DMS114 treated with DMSO at 0.1 percent for 48 hours (cell line): ENCODE measurements at regions not wholly inside any gene's neighbourhood (a gene's known extent, or its start where the extent isn't known, plus 50 kb on each side); places are given as distances from the start of the nearest gene placed in this dataset.

Experiments
- DNase-seq: peaks from one replicate; lab custom pipeline; 2025; ENCODE audit not compliant: unreplicated experiment; lab: John Stamatoyannopoulos, UW

- DNase-seq, result no peak
Measured at GRCh38 chr6:169165561-169166300, 87.9 kb downstream of the THBS2 start.

GRCh38 chr6:169164986-169165385, 88.7 kb downstream of the THBS2 start:
- no peak for DNase-seq

GRCh38 chr6:169164451-169164850, 89.2 kb downstream of the THBS2 start:
- DNase-seq, result no peak

GRCh38 chr6:169163411-169163901, 90.2 kb downstream of the THBS2 start:
- no peak for DNase-seq

DNA sequence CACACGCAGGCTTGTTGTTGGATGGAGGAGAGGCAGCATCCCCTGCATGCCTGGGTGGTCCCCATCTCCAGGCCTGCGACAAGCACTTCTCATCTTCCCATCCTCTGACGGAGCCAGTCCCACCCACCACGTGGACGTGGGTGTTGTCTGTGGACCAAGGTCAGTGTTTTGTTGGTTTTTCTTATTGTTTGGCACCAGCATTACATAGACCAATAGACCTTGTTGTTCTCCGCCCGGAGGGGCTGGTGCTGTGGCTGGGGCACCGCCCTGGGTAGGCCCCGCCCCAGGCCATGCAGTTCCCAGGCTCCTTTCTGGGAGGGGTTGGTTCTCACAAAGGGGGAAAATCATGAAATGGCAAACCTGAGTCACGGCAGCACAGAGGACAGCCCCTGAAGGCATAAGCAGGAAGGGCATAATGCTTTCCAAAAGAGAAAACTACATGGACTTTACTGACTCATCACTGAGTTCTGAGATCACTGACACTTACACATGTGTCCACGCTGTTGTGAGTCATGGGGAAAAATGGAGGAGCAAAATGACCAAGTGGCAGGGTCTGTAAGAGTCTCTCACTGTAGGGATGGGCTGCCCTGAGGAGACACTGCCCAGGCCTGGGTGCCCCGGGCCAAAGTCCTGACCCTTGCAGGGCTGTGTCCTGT, 90.8 kb downstream of the THBS2 start:
- no peak for DNase-seq

GRCh38 chr6:169162249-169162648, 91.4 kb downstream of the THBS2 start:
- no peak for DNase-seq

GRCh38 chr6:169161572-169162167, 92.0 kb downstream of the THBS2 start:
- no peak for DNase-seq

DNA sequence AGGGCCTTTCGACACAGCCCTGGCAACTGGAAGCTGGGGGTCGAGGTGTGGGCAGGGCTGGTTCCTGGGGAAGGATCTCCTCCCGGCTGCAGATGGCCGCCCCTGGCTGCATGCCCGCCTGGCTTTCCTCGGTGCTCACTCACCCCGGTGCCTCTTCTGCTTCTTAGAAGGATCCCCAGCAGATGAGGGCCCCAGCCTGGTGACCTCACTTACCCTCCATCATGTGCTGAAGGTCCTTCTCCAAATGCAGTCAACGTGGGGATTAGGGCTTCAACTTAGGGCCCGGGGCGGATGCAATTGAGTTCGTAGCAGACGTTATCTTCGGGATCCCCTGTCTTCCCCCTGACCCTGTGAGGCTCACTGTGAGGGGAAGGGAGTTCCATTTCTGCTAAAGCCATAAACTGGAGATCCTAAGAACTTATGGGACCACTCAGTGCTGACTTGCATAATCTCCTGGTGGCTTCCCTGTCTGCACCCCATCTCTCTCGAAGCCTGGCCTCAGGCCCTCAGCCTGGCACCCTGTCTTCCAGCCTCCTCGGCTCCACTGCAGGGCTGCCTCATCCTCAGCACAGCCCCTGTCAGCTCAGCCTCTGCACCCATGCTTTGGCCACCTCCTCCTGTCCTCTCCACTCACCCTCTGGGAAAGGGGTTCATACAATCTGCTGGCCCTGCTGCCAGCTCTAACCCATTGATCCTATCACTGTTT, 92.6 kb downstream of the THBS2 start:
- no peak for DNase-seq

- DNase-seq, result no peak
Measured at GRCh38 chr6:169160091-169160854, 93.4 kb downstream of the THBS2 start.

GRCh38 chr6:169159331-169159730, 94.3 kb downstream of the THBS2 start:
- no peak for DNase-seq

- DNase-seq, result no peak
Measured at GRCh38 chr6:169158691-169159090, 95.0 kb downstream of the THBS2 start.

DNA sequence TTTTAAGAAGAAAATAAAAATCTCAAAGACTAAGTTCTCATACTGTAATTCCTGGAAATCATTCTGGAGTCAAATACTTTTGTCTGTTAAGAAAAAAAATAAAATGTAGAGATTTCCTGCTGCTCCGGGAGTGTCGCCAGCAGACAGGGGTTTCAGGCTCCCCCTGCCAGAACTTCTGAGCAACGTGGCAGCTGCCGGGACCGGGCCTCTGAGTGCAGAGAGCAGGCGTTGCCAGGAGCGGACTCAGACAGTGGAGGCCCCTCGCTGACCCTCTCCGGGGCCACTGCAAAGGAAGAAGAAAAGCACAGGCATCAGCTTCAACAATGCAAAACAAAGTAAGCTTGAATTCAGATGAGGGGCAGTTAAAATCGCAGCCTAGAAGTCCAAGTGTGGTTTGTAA, 95.5 kb downstream of the THBS2 start:
- DNase-seq, result no peak

- no peak for DNase-seq
Measured at GRCh38 chr6:169157197-169158148, 96.2 kb downstream of the THBS2 start.

DNA sequence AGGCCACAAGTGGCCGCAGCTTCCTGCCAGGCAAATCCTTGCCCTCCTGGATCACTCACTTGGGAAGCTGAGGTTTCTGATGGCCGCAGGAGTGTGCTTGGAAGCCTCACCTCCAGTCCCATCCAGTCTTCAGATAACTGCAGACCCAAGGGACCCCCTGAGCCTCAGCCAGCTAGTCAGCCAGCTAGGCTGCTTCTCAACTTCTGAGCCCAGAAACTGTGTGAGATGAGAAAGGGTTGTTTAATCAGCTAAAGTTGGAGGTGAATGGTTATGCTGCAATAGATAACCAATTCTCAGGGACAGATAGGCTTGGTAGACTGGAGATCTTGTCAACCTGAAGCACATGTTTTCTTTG, 96.9 kb downstream of the THBS2 start:
- DNase-seq, result no peak

- DNase-seq, result no peak
Measured at GRCh38 chr6:169156108-169156792, 97.4 kb downstream of the THBS2 start.

- no peak for DNase-seq
Measured at GRCh38 chr6:169155481-169155880, 98.2 kb downstream of the THBS2 start.

GRCh38 chr6:169153401-169153800, 100.2 kb downstream of the THBS2 start:
- no peak for DNase-seq

- DNase-seq, result no peak
Measured at GRCh38 chr6:169146521-169146920, 107.1 kb downstream of the THBS2 start.

DNA sequence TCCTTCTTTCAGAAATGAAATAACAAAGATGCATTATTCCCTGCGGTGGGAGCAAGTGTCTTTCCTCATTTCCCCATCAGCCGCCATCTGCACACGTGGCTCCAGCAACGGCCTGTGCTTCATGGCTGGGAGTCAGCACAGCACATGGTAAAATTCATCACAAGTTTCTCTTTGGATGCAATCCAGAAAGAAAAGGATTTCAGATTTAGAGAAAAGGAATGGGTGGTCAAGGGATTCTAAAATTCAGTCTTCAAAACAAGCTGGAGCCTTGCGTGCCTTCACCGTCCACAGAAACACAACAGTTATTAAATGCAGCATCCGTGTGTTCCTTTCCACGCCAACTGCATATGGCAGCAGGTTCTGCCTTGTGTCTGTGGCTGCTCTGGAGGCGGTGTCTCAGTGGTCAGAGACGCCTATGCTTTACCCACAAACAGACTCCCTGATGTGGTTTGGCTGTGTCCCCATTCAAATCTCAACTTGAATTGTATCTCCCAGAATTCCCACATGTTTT, 107.6 kb downstream of the THBS2 start:
- DNase-seq, result no peak
